Peyer's patch (tissue), 4 donors: ENCODE measurements at regions not wholly inside any gene's neighbourhood (a gene's known extent, or its start where the extent isn't known, plus 50 kb on each side); places are given as distances from the start of the nearest gene placed in this dataset.

ENCODE experiments used
- POLR2A ChIP-seq, 2 donors: fragments of 450-650 bp; IDR thresholded peaks; one replicate each; pipeline ENCODE4 v1.5.1; 2017; ENCODE audit warnings: antibody characterized with exemption in 2 of 2, mild to moderate bottlenecking in 2 of 2, moderate library complexity in 2 of 2
- TF ChIP-seq, protein P1 (sequence below), 6 experiments: fragments of 450-650 bp in 4 of 6; fragments of 200-600 bp in 2 of 6; sonication (generic) in 1 of 6; IDR thresholded peaks; one replicate each; pipeline ENCODE4 v1.5.1; 2017 to 2019; ENCODE audit warnings: antibody characterized with exemption in 6 of 6, mild to moderate bottlenecking in 3 of 6, moderate library complexity in 1 of 6

DNA sequence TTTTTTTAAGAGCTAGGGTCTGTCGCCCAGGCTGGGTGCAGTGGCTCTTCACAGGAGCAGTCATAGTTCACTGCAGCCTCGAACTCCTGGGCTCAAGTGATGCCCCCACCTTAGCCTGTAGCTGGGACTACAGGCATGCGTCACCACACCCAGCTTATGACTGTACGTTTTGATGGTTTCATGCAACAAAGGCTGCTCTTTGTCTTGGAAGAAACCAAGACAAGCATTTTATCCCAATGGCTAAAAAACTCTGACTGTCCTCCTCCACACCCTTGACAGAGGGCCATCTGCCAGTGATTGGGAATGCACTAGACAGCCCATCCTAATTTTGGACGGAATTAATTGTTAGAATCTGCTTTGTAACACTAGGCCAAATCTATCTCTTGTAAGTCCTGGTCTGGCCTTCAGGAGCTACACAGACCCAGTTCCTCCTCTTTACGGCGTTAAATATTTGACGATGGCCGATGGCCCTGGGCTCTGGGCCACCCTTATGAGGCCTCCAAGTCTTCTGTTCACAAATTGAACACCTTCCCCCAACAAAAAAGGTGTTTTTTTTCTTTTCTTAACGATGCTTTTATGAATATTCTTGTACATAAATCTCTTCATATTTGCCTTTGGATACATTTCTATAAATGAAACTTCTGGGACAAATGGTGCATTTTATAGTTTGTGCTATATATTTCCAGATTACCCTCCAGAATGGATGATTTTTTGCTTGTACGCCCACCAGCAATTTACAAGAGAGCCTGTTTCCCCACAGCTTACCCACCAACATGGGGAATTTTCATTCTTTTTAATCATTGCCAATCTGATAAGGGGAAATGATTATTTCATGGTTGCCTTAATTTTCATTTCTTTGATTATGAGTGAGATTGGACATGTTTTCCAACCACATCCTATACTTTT is 104.8 kb upstream of the SLC25A33 start:
- TF ChIP-seq, protein P1, sequence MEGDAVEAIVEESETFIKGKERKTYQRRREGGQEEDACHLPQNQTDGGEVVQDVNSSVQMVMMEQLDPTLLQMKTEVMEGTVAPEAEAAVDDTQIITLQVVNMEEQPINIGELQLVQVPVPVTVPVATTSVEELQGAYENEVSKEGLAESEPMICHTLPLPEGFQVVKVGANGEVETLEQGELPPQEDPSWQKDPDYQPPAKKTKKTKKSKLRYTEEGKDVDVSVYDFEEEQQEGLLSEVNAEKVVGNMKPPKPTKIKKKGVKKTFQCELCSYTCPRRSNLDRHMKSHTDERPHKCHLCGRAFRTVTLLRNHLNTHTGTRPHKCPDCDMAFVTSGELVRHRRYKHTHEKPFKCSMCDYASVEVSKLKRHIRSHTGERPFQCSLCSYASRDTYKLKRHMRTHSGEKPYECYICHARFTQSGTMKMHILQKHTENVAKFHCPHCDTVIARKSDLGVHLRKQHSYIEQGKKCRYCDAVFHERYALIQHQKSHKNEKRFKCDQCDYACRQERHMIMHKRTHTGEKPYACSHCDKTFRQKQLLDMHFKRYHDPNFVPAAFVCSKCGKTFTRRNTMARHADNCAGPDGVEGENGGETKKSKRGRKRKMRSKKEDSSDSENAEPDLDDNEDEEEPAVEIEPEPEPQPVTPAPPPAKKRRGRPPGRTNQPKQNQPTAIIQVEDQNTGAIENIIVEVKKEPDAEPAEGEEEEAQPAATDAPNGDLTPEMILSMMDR (IDR thresholded peaks at IDR 0.05): no peak
- TF ChIP-seq POLR2A (IDR thresholded peaks at IDR 0.05): no peak
